NCI-H748 (cell line): ENCODE measurements at regions not wholly inside any gene's neighbourhood (a gene's known extent, or its start where the extent isn't known, plus 50 kb on each side); places are given as distances from the start of the nearest gene placed in this dataset.

Experiments used
- DNase-seq: peaks from one replicate; lab custom pipeline; 2025; ENCODE audit not compliant: unreplicated experiment; lab: John Stamatoyannopoulos, UW

DNA sequence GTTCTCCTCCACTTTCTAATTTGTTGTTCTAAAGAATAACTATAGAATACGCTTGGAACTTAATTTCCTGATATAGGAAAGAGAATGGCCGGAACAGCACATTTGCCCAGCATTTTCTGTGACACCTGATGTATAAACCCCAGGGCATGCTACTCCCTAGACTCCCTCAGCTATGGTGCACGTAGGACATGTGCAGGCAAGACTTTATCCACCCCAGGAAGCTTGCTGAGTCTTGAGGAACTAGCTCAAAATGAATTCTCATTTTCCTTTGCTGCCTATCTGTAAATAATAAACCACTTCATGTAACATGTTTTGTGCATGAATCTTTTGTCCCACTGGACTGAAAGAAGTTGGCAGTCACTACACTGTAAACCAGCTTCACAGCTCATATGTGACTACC, 535.8 kb upstream of the SLITRK1 start:
- no peak for DNase-seq

DNA sequence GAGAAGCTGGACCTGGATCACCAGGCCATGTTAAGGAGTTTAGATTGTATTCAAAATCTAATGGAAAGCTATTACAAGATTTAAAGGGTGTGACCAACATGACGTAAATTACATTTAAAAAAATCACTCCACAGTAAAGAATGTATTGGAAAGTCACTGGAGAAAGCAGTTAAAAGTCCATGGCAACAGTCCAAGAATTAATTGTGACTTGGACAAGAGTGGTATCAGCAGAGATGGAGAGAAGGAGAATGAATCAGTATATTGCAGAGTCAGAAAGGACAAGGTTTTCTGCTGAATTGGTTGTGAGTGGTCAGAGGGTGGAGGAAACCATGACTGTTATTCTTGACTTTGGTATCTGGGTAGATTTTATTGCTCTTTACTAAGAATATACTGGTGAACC, 535.1 kb upstream of the SLITRK1 start:
- DNase-seq, result no peak

DNA sequence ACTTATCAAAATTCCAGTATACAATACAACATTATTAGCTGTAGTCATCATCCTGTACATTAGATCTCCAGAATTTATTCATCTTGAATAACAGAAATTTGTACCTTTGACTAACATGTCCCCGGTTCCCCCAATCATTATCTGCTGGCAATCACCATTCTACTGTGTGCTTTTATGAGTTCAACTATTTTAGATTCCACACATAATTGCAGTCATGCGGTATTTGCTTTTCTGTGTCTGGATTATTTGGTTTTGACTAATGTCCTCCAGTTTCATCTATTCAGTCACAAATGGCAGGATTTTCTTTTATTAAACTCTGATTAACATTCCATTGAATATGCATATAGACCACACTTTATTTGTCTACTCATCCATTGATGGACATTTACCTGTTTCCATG, 530.7 kb upstream of the SLITRK1 start:
- DNase-seq, result no peak

DNA sequence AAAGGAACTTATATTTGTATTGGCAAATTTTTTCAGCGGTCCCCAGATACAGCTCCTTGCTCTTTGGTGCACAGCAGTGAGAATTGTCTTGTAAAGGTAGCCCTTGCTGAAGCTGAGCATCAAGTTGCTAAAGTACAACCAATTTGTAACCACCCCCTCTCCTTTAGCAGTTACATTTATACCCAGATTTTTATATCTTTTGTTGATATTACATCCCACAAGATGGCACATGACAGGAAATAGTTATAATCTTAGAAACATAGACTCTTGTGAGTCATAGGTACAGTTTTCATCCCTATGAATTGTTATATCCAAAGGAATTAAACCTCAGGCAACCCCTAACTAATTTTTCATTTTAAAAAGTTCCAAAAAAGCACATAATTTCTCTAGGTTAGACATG, 523.0 kb upstream of the SLITRK1 start:
- no peak for DNase-seq

DNA sequence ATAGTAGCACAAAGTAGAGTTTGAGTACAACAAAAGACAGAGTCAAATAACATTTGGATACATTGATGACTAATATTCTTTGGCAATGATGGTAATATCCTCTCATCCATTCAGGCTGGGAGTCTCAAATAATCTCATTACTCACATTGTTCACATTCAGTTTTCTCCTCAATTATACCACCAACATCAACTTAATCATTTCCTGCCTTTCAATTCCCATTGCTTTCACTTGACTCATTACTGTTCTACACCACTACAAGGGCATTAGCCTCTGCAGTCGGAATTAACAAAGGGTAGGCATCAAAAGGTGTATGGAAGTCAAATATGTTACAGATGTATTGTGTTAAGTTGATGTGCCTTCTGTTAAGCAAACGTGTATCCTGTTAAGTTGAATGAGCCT, 518.4 kb upstream of the SLITRK1 start:
- peak; percentile 40 for DNase-seq

DNA sequence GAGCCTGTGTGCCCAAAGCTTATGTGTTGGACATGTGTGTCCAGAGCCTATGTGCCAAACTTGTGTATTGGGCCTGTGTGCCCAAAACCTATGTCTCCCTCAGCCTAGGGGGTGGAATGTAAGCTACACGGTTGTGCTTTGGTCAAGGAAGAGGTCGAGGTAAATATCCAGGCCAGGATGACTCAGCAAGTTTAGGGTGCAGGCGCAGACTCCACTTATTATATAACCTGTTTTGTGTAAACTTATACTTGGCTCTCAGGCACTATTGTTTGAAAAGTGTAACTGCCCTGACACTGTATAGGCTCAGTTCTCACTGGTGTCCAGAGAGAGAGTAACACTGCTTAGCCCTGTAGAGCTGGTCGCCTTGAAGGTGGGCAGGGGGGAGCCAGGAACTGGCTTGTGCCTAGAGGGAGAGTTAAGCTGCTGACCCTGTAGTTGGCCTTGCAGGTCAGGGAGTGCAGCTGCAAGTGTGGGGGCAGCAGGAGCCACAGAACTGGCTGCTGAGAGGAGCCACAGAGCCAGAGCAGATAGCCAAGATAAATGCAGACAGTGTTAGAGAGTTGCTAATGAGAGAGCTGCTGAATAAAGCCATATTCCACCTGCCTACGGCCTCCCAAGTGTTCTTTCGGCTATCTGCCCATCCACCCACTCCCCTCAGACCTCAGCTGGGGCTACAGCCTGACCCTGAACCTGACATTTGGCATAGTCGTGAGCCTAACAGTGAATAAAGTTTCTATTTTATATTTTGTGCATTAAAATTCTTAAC, 517.2 kb upstream of the SLITRK1 start:
- peak; percentile 29 for DNase-seq

DNA sequence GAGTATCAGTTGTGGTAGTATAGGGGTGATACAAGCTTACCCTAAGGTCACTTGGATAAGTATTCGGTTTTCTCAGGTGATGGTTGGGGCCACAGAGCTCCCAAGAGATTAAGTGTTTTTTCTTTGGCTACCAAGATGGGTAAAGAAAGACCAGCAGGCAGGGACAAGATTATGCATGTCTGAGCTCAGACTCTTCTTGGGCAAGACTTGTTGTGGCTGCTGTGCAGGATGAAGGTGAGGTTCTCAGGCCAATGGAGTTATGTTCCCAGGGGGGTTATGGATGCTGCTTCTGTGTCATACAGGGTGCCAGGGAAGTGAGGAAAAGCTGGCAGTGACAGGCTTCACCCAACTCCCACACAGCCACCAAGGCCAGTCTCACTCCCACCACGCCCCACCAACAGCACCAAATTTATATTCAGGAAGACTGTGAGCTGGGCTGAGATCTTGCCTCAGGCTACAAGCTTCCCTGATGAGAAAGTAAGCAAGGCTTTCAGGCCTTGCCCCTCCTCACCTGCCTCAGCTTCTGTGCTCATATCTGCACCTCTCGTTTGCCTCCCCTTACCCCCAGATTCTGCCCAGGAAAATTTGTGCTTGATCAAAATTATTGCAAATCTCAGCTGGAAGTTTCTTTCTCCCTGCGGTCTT, 511.8 kb upstream of the SLITRK1 start:
- DNase-seq, result no peak

DNA sequence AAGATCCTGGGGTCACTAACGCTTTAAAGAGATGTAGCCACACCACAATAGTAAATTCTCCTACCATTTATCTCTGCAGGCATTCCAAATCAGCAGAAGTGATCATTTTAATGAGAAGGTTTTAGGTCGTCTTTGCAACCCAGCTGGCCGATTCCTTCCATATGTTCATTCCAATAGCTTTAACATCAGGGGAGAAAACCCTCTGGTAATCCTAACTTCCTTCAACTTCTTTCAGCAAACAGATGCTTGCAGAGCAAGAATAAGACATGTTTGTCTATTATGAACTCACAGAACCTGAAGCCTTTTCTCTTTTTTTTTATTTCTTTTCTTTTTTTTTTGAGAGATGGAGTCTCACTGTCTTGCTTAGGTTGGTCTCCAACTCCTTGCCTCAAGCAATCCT, 498.6 kb upstream of the SLITRK1 start:
- DNase-seq, result no peak

DNA sequence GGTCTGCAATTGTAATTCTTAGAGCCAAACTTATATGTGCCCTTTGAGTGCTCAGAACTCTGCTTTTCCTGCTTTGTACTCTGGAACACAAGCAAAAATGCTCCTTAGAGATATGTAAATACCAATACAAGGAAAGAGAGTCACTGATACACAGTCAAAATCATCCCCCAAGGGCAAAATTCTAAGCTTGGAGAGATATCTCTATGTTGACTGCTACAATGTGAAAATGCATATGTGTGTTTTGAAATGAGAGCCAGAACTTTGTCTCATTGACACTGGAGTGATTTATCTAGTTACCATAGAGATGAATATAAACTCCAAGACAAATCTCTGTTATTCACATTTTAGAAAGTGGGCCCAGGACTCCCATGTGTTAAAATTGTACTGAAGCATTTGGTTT, 494.8 kb upstream of the SLITRK1 start:
- DNase-seq, result no peak

DNA sequence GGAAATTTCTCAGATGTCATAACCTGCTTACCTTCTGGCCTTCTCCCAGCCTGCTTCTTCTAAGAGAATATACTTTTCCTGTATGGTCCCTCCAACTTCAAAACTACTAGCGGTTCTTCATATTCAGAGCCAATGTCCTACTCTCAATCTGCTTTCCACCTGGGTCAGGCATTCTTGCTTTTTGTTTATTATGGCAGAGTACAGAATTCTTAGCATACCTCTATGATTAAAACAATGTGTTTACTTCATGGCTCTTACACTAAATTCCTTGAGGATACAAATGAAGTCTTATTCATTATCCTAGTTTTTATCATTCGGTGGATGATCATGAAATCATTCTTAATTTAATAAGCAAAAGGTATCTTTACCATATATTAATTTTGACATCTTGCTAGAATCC, 484.2 kb upstream of the SLITRK1 start:
- DNase-seq, result no peak

DNA sequence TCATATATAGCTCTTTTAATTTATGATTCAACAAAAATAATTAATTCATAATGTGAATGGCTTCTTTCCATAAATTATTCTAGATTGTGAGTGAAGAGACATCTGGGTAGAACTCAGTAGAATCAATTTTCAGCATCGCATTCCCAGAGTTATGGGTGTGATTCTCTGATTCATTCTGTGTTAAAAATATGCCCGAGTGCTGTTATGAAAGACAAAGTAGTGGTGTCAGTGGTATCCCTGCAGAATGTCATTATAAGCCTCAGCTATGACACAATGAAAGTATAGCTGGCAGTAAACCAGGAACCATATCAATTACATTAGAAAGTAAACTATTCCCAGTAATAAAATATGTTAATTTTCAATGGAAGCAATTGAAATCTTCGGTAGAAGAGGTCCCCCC, 480.5 kb upstream of the SLITRK1 start:
- no peak for DNase-seq

DNA sequence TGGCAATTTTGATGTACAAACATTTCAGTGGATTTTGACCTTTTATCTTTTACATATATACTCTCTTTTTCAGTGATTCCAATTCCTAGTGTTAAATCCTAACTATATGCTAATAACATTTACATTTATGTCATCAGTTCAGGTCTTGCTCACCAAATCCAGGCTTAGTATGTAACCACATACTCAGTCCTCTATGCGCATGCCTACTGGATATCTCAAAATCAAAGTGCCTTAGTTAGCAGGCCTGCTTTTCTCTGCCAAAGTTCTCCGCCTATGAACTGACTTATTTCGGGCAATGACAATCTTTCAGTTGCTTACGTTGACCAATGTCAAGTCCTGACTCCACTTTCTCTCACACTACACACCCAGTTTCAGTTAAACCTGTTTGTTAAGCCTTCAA, 478.5 kb upstream of the SLITRK1 start:
- DNase-seq, result no peak

DNA sequence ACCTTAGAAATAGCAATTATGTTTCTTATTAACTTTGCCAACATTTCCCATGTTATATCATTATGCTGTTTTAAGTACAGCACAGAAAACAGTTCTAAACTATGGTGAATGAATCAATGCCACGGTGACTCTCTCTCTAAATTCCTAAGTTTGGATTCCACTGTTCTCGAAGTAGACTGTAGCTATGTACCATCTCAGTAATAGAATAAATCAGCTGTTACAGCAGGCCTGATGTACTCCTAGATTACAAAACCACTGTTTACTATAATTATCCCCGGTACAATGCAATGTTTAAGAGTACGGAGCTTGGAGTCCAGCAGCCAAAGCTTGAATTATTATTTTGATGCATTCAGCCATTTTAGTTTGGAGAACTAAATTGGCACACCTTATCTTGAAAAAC, 476.3 kb upstream of the SLITRK1 start:
- DNase-seq, result no peak

DNA sequence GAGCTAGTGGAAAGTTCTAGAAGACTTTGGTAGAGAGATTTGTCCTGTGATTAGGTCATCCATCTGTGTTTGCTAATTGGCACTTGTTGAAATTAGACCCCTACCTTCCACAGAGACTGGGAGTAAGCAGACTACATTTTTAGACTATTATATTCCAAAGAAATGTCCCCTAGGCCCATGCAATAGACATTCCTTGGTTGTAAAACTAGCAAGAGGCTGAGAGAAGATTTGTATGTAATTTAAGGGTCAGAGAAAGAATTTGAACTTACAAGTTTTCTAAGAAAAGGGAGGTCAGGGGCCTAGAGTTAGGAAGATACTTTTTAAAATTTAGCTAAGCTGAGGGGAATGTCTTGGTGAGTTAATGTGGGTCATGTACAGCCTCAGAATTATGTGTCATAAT, 470.7 kb upstream of the SLITRK1 start:
- no peak for DNase-seq

DNA sequence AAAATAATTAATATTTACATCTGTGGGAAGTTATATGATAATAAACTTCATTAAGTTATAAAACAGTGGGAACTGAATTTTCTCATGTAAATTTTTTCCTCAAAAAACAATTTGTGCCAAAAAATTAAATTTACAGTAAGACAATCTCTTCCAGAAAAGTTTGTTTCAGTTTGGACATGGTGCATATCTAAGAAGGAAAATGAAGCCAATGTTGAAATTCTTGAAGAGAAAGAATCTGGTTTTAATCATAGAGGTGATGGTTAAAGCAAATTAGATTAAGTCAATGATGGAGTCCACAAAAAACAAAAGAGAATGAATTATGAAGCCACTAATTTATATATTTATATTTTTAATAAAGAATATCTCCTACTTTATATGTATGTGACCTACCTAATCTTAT, 457.2 kb upstream of the SLITRK1 start:
- DNase-seq, result no peak

DNA sequence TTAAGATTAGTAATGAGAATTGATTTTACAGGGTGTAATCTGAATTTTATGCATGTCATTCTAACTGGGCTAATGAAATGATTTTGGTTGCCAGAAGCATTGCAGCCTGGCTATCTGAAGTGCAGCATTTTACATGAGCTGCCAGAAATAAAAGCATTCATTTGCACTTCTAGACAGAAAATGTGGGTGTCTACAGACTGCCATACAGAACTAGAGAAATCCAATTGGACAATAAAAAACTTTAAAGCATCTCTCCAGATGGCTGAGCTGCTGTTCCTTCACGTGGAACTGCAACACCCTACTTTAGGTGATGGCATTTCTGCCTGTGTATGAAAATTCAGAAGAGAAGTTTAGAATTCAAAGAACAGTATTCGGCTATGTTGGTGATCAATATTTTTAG, 450.1 kb upstream of the SLITRK1 start:
- no peak for DNase-seq

DNA sequence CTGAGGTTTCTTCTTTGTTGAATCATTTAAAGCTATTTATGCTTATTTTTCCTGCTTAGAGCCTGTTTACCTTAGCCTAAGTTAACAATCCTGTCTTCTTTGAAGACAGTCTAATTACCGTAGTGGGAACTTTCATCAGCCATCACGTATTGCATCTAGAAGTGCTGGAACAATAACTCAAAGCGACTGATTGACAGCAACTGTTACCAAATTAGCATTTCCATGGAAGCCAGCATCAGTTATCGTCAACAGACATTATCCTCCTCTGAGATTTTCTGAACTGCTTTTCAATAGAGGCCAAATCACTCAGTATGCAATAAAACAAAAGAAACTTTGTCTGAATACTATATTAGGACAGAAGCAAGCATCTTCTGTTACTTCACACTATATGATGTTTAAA, 433.3 kb upstream of the SLITRK1 start:
- peak; percentile 81 for DNase-seq

DNA sequence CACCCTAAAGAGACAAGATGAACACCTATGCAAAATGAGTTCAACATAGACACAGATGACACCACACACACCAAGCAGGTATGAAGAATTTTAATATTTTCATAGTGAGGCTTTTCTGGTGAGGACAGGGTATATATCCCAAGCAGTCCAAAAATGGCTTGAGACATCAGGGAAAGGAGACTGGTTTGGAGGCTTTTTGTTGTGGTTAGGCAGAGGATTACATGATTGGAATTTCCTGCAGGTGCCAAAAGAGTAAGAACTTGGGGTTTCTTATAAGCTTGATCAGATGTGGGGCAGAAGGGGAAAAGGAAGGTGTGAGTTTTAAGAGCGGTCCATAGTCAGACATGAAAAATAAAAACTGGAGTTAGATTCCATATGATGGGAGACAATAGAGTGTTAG, 420.8 kb upstream of the SLITRK1 start:
- no peak for DNase-seq

DNA sequence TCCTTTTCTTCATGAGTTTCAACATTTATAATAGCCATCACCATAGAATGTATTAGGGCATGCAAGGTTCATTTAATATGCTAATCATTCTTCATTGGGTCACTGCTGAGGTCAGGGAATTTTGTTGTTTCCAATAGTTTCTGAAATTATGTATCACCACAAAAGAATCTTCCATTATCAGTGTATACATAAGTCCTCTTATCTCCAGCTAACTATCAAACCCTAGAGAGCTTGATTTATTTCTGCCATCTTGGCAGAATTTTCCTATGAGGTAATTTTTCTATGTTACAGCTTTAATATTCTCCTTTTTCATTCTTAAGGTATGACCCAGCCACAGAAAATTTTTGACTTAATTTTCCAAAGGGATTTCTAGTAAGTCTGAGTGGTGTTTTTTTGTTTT, 415.0 kb upstream of the SLITRK1 start:
- DNase-seq, result no peak

DNA sequence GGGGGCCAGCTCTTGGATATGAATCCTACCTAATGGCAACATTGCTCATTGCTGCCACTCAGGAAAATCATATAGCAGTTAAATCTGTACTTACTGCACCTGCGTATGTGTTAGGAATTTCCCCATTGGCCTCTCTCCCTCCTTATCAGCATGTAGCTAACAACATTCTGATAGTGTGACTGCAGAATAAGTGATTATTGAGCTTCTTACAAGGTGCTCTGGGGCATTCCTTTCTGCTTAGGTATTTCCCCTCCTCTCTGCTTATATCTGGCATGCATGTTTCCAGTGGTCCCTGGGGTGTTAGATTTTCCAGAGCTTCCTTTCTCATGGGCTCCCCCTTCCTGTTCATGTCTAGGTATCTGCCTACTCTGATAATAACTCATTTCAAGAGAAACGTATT, 414.1 kb upstream of the SLITRK1 start:
- no peak for DNase-seq

DNA sequence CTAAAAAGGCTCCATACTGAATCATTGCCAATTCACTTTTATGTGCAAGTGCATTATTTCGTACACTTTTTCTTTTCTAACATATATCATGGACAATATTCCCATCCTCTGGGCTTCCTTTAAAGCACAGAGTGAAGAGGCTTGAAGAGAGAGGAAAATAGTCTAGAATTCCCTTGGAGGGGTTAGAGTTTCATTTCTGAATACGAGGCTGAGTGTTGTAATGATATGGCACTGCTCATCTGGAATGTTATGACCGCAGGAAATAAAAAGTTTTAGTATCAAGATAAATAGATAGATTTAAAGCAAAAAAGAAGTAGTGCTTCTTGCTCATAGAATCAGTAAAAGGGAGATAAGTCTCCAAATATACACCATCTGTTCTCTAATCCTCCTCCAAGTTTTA, 412.3 kb upstream of the SLITRK1 start:
- no peak for DNase-seq

DNA sequence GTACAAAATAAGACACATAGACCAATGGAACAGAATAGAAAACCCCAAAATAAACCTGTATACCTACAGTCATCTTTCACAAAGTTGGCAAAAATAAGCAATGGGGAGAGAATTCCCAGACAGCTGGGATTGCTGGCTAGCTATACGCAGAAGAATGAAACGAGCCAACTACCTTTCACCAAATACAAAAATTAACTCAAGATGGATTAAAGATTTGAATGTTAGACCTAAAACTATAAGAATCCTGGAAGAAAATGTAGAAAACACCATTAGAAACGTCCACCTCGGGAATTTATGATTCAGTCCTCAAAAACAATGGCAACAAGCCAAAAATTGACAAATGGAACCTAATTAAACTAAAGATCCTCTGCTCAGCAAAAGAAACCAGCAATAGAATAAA, 408.1 kb upstream of the SLITRK1 start:
- no peak for DNase-seq

DNA sequence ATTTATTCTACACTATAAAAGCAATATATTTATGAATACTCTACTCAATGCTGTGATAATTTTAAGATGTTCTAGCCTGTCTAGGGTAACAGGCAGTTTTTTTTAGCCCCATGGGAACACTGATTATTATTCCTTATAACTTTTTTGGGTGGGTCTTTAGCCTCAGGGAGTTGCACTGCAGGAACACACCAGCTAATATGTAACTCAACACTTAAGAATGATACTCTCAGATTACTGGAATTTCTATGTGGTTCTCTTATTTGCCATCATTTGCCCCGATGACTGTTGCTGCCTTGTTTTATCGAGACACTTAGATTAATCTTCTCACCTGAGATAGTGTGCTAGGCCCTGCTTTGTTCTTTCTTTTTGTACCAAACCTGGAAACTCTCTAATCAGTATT, 396.9 kb upstream of the SLITRK1 start:
- DNase-seq, result no peak
